ENCODE measurements at regions not wholly inside any gene's neighbourhood (a gene's known extent, or its start where the extent isn't known, plus 50 kb on each side); places are given as distances from the start of the nearest gene placed in this dataset.

DNA sequence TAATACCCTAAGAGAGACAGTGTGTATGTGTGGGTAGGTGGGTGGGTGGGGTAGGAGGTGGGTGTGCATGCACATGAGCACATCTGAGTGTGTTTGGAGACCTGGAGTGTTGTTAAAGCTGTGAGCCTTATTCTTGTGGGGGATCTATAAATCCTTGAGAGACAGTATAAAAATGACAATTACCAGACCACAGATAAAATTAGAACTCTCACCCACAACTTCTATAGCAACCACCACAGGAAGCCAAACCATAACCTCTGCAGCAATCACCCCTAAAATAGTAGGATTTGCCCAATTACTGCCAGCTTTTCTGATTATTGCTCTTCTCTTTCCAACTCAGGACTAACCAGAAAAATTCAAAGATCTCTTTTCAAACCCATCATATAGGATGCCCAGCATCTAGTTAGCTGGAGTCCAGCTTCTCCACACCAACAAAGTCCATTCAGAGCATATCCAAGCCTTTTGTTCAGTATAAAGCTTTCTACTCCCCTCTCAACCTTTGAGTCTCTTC lies 93.4 kb upstream of the SLITRK1 start:
- TF ChIP-seq EZH2 (IDR thresholded peaks at IDR 0.05), result no peak
- no peak for TF ChIP-seq POLR2AphosphoS5 (IDR thresholded peaks at IDR 0.05; ENCODE audit: borderline replicate concordance, low read depth, low read length)
- no peak for TF ChIP-seq FOXP2 (optimal IDR thresholded peaks at IDR 0.05; ENCODE audit: control extremely low read depth, extremely low read length, insufficient read depth)
